GM19328 (cell line): ENCODE measurements at regions not wholly inside any gene's neighbourhood (a gene's known extent, or its start where the extent isn't known, plus 50 kb on each side); places are given as distances from the start of the nearest gene placed in this dataset.

Source experiments
- ATAC-seq: cut with Tn5 transposase; IDR thresholded peaks from one replicate; pipeline ENCODE4 v1.9.1; 2021; ENCODE audit warnings: mild to moderate bottlenecking, moderate library complexity; ENCODE audit not compliant: unreplicated experiment

DNA sequence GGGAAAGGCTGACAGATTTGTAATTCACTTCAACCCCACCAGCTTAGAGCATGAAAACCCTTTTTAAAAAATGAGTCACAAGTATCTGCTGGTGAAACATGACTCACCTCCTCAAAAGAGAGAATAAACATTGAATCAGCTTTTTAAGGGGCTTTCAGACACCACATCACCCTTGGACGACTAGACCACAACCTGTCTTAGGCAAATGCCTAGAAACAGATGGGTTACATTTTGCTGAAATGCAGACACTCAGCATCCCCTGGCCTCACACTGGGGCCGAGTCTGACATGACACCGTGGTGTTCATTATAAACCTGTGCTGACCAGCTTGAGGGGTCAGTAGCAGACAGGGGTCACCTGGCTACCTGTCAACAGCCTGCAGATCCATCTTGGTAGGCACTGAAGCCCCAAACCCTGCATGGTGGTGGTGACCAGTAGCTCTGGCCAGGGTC, 175.3 kb upstream of the CST7 start:
- ATAC-seq: no peak

DNA sequence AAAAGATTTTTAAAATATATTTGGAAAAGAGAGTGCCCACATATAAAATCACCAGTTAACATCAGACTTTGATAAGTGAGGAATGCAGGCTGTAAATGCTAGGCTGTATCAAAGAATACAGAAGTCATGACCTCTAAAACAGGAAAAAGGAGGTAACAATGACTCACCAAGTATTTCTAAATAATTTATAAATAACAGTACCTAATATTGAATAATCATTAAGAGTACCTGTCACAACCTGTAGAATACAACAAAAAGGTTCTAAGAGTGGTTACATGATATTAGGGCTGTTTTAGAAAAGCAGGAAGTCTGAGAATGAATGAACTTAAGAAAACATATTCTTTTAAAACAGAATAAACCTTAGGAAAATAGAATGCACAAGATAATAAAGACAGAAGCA, 173.1 kb upstream of the CST7 start:
- ATAC-seq: no peak

DNA sequence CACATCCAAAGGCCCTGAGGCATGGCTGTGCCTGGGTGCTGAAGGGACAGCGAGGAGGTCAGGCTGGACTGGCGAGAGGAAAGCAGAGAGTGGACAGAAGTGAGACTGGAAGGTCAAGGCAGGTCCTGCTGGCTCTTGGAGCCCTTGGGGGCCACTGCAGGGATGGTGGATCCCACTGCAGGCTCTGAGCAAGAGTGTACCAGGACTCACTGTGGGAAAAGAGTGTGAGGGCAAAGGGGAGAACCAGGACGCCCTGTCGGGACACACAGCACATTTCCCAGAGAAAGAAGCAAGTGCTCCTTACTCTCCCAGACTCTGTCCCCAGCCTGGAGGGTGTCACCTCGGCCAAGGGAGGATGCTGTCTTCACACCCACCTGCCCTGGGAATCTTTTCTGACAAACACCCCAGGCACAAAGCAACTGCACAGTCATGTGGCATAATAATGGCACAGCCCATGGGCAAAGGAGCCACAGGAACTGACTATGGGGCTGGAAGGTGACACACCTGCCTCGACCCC, 172.3 kb upstream of the CST7 start:
- ATAC-seq: no peak

DNA sequence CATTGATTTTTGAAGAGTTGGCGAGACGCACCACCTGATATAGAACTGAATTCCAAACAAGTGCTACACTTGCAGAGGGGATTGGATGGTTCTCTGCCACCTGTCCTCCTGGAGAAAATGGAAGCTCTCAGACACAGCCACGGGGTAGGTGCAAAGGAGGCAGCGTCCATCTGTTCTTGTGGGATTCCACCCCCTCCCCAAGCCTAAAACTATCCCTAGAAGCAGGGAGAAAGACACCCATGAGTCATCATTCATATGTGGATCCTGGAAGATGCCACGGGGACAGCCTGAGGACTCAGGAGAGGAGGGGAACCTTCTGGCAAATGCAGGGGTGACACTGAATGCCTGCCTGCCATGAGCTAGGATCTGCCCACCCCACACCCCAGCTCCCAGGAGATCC, 171.3 kb upstream of the CST7 start:
- ATAC-seq: no peak

DNA sequence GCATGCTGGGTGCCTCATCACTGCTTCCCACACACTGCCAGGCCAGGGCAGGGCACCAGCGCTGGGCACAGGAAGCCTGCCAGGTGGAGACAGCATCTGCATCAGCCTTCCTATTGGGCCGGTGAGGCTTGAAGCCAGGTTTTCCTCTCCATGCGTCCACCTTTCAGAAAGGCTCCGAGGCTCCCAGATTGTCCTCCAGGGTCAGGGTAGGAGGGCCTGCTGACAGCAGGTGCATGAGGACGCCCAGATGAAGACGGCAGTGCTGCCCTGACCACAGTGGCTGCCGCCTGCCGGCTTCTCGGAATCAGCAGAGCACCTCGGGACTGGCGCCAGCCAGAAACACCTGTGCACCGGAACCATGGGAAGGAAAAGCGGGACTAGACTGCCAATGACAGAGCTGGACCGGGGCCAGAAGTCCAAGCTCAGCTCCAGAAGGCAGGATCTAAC, 170.5 kb upstream of the CST7 start:
- no peak for ATAC-seq

DNA sequence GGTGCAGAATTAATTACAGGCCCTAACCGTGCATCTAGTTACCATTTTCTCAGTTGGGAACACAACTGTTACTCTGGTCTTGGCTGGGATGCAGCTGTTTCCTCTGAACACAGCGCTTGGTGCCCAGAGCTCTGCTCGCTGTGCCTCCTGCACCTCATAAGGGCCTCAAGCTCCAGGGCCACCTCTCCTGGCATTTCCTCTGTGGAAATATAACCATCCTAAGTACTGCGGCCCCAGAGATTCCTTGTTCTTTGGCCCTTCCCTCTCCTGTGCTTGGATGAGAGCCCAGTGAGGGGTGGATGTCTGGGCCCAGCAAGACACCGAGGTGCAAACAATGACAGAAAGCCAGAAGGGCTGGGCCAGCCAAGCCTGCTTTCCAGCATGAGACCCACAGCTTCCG, 169.9 kb upstream of the CST7 start:
- ATAC-seq: no peak

DNA sequence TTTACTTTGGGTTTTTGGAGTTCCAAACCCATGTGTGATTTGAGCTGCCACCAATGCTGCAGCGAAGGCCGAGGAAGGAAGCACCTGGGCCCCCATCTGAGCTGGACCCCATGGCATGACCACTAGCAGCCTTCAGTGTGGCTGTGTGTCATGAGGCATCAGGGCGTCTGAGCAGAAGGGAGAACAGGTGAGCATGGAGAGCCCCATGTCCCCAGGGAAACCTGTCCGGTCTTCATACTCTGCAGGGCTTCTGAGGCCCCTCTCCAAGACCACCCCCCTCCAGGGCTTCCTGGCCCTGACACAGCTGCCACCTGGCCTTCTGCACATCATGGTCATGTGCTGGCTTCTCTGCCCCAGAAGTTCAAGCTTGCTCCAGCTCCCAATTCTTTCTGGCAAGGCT, 169.1 kb upstream of the CST7 start:
- no peak for ATAC-seq

DNA sequence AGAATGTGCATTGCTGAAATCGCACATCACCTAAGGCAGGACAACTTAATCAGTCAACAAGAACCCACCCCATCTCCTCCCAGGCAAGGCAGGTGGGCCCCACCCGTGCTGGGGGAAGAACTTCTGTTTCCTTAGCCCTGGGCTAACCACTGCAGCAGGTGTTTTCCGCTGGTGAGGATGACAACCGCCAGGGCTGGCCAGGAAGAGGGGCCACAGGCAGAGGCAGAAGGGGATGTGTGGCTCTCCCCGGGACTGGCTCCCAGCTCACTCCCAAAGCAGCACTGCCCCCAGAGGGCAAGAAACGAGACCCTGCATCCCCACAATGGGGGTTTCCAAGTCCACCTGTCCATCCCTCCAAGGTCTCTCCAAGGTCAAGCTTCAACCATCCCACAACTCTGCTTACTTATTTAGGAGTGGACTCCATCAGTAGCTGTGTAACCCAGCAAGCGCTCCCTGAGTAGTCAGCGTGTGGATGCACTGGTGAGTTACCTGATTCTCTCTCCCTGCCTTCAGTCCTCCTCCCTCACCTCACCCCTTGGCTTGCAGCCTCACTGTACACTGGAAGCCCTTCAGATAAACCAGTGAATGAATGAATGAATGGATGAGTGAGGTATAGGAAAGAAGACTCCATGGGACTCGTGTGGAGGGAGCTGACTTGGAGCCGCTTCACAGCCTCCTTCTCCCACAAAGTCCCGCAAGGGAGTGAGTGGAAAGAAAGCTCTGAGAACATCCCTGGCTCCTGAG, 168.2 kb upstream of the CST7 start:
- ATAC-seq: no peak

DNA sequence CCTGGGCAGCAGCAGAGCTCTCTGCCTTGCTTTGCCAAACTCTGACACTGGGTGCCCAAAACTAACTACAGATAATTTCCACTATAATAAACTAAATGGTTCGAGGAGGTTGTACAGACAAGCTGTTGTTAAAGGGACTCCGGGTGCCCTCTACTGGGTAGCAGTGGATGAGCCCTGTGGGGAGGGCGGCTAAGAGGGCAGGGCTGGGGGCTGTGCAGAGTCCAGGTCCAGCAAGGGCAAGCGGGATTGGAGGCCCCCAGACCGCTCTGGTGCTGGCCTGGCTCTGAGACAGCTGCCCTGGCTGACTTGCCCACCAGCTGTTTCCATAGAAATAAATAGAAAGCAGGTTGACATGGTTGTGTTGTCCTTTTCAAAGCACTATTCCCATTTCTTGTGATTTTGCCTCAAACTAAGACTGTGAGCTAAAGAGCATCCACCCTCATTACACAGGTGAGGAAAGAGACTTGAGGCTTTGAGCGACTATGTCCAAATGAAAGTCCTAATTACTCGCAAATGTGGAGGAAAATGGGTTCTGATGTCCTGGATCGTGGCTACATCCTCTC, 167.6 kb upstream of the CST7 start:
- no peak for ATAC-seq

DNA sequence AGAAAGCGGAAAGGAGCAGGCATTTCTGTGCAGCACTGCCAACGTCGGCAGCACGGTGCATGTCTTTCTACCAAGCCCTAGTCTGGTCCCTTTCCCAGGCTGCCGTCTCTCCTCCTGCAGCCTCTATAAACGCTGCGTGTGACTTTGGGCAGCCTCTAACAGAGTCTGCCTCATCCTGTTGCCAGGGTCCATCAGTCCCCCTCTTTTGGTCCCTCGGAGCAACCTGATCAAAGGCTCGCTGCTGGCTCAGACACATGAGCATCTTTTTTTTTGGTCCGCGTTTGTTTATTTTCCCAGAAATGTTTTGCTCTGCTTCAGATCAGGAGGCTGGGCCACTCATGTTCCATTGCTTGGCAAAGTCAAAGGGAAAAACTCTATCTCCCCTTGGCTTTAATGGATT, 166.8 kb upstream of the CST7 start:
- no peak for ATAC-seq

DNA sequence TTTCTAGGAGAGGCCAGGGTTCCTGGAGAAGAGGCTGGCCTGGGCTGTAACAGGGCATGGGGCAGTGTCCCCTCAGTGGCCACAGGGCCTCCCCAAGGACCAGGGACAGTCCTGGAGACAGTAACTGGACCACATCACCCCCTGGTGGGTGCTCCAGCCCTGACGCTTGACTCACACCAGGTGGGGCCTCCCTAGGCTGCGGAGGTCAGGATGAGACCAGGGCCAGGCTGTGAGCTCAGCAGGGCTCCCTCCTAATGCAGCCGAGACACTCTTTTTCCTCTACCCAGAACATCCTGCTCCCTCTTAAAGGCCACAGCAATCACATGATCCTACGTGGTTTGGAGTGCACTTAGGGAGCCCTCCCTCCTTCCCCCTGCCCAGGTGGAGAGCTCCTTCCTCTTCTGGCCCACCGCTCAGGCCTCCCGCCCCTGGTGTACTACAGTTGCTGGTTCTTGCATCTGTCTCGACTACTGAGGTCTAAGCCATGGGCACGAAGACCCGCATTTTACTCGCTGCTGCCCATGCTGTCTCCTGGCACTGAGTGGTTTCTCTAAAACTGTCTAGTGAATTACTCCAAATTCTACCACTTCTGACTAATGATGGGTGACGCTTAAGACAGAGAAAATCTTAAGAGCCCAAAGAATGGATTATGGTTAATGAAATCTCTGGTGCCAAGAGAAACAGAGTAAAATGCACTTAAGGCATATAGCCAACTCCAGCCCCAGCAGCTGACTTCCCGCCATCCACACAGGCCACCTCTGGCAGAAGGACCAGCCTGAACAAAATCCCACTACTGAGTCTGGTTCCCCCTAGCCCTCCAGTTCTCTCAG, 166.1 kb upstream of the CST7 start:
- ATAC-seq: no peak

DNA sequence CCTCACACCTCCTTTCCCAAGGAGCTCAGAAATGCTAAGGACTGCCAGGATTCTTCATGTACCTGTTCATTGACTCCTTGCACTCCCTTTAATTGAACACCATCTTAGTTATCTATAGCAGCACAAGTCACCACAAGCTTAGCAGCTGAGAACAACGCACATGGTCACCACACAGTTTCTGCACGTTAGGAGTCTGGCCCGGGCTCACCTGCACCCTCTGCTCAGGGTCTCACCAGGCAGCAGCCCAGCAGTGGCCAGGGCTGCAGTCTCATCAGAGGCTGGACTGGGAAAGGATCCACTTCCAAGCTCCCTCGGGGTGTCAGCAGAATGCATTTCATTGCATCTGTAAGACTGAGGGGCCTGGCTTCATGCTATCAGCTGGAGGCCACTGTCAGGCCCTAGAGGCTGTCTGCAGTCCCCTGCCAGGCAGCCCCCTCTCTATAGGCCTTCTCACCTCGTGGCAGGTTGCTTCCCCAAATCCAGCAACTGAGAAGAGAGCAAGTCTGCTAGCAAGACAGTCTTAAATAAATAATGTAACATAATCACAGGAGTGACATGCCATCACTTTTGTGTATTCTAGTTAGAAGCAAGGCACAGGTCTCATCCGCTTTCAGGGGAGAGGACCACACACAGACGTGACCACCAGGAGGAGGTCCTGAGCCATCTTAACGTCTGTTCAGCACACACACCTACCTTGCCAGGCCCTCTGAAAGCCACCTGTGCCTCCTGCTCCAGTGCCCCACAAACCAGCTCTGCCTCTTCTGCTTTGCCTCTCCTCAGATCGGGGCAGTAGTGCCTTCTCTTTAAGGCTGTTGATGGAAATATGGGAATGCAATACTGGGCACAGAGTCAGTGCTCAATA, 165.2 kb upstream of the CST7 start:
- ATAC-seq: no peak

DNA sequence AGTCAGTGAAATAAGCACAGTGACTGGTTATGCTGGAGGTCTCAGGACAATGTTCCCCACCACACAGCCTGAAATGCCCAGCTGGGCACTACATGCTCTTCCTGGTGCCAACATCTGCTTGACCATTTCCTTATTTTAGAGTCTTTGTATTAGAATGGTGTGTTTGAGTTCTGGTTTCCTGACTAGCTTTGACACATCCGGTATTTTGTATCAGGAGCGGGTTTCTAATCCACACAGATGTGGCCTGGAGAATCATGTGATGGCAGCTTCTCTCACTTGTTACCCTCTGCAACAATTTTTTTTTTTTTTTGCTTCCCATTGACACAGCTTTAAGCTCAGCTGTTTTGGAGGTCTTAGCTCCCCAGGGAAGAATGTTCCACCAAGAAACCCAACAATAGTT, 164.5 kb upstream of the CST7 start:
- no peak for ATAC-seq

DNA sequence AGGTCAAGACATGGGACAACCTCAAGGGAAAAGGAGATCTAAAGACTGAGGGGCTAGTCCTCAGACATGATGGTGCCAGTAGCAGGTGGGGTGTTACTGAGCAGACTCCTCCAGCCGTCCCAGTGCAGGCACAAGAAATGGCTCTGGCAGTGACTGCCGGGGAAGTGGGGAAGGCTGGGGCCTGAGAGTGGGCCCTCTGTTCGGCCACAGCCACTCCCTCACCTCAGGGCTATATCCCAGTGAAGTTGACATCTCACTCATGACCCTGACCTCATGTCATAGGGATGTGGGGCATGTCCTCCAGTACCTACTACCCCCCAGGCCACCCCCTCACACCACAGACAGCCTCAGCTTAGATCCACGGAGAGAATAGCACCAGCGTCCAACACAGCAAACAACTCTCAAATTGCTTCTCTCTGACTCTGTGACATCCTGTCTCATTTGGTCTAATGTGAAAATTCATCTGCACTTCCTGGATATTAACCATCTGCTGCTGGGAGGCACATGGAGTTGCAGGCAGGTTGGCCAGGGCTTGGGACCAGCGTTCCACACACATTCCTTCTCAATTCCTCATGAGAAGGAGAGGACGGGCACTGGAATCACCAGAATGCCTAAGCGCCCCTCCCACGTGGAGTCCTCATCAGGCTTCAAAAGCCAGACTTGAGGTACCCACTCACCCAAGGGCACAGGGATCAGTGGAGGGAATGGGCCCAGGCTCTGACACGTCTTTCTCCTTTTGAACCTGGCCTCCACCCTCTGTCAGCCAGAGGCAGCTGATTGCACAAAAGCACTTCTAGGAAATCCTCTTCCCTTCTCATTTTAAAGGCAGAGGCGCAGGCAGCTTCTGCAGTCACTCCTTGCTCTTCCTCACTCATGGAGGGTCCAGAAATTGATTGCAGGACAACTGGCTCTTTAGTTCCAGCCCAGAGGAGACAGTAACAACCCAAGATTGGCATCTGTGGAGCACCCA, 163.6 kb upstream of the CST7 start:
- no peak for ATAC-seq

DNA sequence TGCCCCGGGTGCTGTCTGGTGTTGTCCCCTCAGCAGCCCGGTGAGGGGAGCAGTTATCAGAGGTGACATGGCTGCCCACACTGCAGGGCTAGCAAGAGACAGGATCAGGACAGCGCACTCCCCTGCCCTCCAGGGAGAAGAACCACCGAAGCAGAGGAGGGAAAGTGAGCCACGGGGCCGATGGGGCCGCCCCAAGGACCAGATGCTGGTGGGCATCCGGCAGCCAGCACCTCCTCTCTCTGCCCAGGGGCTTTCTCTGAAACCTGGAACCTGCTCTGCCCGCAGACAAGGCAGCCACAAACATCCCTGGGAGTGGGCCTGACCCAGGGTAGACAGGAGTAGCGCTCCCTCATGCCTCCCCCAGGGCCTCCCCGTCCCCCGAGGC, 163.0 kb upstream of the CST7 start:
- no peak for ATAC-seq

DNA sequence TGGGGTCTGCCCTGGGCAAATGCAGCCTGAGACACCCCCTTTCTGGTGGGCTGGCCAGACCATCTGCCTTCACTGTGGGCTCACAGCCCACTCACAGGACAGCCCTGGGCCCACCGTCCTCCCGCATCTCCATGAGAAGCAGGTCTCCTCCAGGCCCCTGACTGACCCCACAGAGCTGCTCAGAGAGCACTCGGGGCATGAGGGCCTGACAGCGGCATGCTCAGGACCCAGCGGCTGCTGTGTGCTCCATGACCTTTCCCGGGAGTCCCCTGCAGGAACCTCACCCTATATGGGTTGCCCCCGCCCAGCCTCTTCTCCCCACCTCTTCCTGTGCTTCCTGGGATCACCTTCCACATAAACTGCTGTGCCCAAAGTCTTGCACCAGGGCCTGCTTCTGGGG, 162.4 kb upstream of the CST7 start:
- ATAC-seq: no peak

DNA sequence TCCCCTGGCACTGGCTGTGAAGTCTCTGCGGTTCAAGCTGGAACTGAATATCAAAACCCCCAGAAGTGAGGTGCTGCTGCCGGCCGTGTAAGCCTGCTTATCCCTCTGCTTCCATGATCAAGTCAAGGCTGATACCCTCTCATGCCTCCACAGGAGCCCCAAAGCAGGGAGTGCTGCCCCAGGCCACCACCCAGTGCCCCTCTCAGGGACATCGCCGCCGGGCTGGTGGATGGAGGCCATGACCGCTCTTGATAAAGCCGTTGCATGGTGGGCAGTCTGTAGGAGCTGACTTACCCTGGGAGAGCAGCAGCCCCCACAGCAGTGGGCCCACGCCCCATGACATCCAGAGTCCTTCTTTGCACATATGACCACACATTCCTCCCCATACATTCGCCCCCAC, 162.0 kb upstream of the CST7 start:
- no peak for ATAC-seq

DNA sequence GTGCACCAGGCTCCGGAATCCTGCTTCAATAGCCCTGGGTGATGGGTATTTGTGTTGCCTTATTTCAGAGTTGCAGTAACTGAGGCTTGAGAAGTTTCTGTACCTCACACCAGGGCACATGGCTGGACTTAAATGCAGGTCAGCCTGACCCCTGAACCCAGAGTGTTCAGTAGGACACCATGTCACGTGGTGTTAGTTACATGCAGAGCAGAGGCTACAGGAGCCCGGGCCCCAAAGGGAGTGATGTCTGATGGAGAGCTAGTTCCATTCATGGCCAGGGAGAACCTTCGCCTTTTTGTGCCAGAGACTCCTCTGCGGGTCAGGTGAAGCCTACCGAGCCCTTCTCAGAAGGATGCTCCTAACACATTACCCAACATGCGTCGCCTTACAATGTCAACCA, 161.4 kb upstream of the CST7 start:
- ATAC-seq: no peak

DNA sequence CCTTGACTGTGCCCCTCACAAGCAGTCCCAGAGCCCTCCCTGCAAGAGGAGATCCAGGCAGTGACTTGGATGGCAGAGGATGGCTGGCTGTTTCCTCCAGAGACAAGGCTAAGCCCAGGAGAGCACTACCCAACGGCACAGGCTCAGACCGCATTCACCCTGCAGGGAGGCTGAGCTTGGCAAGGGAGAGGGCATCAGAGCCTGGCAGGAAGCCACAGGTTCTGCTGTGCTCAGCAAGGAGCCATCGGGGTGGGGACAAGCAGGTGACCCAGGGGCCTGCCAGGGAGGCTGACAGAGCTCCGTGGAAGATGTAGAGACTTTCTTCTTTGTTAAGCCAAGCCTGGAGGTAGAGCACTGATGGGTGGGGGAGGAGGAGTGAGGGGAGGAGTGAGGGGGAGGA, 159.2 kb upstream of the CST7 start:
- ATAC-seq: no peak
